IPS-18a (cell line): ENCODE measurements at regions not wholly inside any gene's neighbourhood (a gene's known extent, or its start where the extent isn't known, plus 50 kb on each side); places are given as distances from the start of the nearest gene placed in this dataset.
A peak's percentile ranks its signal among the peaks of the same experiment; 100 is the strongest.

Source experiments
- H3K27ac ChIP-seq: one replicate; pipeline ENCODE4 v1.5.1; 2013; ENCODE audit warnings: low read length
- H3K27me3 ChIP-seq: one replicate; pipeline ENCODE4 v1.6.1; 2013; ENCODE audit warnings: mild to moderate bottlenecking, low read length; ENCODE audit not compliant: control insufficient read depth, insufficient read depth
- H3K36me3 ChIP-seq: one replicate; pipeline ENCODE4 v1.6.1; 2013; ENCODE audit warnings: low read depth, low read length; ENCODE audit not compliant: control insufficient read depth
- H3K4me1 ChIP-seq: one replicate; pipeline ENCODE4 v1.6.1; 2013; ENCODE audit warnings: low read depth, low read length; ENCODE audit not compliant: control insufficient read depth
- H3K4me3 ChIP-seq: one replicate; pipeline ENCODE4 v1.5.1; 2013; ENCODE audit warnings: low read length
- H3K9ac ChIP-seq: one replicate; pipeline ENCODE4 v1.6.1; 2013; ENCODE audit warnings: mild to moderate bottlenecking, low read length, moderate library complexity
- H3K9me3 ChIP-seq: one replicate; pipeline ENCODE4 v1.6.1; 2013; ENCODE audit warnings: low read depth, low read length; ENCODE audit not compliant: control insufficient read depth

DNA sequence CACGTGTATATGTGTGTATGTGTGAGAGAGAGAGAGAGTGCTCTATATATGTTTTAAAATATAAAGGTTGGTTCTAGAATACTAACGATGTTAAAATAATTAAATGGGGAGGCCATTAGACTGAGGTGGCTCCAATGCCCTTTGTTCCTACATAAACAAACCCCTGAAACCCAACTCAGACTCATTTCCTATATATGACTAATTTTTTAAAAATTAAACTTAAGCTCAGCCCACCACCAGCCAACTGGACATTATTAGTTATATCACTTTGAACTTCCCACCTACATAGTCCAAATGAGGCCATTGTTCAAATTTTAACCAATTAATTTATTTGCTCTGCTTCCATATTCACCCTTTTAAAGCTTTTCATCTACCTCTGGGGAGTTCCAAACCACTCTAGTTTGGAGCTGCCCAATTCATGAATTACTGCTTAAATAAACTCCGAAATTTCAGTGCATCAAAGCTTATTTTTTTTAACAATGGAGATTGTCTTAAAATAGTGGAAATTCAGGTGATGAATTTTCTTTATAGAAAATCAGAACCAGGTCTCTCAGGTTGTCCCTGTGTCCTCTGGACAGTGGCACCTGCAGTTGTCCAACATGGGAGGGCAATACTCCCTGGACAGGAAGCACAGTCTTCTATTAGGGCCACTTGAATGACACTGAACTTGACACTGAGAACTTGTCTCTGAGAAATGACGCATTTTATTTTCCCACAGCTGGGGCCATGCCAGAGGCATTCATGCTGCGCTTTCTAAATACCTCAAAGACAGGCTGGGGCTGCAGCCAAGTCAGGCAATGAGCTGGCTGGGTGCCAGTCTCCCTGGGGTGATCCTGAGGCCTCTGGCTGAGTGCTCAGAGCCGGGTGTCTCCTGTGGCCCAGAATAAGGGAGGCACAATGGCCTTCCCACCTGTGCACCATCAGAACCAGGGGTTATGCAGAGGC lies 109.5 kb upstream of the TMEM72 start:
- Histone ChIP-seq H3K27me3 (no peaks in the 10 kb centered on the region), H3K9me3 (no peaks in the 10 kb centered on the region), H3K27ac (no peak overlapping the region), H3K36me3 (no peaks in the 10 kb centered on the region), H3K4me3 (no peak overlapping the region), H3K9ac (no peak overlapping the region), H3K4me1 (no peaks in the 10 kb centered on the region)

DNA sequence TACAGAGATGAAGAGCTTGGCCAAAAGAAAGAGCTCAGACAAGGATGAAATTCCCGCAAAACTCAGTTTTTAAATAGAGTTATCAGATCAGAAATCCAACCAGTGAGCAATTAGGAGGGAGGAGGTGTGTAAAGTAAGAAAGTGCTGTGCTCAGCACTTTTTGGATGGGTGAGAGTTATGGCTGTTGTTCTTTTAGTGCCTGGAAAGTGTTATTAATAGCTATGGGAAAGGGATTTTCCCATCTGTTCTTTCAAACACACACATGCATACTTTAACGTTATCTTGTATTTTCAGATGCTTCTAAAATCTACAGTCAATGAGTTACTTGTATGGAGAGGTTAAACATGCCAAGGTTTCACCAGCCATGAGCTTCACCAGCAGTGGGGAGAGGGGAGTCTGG lies 107.3 kb upstream of the TMEM72 start:
- peaks cover under 1% of the 10 kb centered on the region for H3K4me1 ChIP-seq
- no peaks in the 10 kb centered on the region for H3K36me3 ChIP-seq
- H3K4me3 ChIP-seq, result no peak overlapping the region
- H3K9me3 ChIP-seq, result no peaks in the 10 kb centered on the region
- no peak overlapping the region for H3K9ac ChIP-seq
- no peak overlapping the region for H3K27ac ChIP-seq
- no peaks in the 10 kb centered on the region for H3K27me3 ChIP-seq

DNA sequence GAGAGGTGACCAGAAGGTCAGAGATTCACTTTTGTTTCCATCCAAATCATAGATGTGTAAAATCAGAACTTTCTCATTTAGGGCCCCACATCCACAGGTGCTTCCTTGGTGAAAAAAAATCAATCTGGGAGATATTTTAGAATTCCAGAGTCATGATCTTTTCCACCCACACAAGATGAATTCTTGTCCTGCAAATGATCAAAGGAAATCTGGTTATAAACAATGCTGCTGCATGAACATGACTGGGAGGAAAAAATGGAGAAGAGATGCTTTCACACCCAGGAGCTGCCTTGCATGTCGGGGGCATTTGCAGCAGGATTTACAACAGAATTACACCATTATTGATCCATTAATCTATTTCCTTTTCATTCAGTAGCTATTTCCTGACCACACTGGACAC lies 106.5 kb upstream of the TMEM72 start:
- H3K9ac ChIP-seq, result no peak overlapping the region
- H3K27ac ChIP-seq, result no peak overlapping the region
- H3K36me3 ChIP-seq, result no peaks in the 10 kb centered on the region
- no peaks in the 10 kb centered on the region for H3K27me3 ChIP-seq
- no peak overlapping the region for H3K4me3 ChIP-seq
- H3K4me1 ChIP-seq, result peaks cover 8% of the 10 kb centered on the region
- no peaks in the 10 kb centered on the region for H3K9me3 ChIP-seq

DNA sequence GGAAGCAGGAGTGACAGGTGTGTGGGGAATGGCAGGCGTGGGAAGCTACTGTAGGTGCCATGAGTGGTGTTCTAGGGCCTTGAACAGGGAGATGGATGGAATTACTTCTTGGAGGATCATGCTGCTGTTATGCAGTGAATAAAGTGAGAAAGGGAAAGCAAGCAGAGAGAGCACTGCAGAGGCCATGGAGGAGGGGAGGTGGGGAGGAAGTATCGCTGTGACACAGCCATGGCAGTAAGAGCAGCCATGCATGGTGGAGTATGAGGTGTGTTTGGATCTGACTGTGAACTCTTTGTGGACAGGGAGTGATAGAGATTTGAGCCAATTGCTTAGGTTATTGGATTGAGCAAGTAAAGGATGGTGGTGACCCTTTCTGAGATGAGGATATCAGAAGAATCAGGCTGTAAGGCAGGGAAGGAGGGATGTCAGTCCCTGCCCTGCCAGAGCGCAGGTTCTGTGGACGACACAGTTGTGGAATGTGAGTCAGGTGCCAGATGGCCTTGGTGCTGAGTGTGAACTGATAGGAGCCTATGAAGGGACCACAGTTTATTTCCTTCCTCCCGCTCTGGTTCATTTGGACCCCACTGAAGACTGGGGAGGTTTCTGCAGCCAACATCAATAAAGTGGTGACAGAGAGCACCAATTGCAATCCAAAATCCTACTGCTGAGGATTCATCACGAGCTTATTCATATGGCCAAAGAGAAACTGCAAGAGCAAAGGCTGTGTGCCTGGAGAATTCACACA lies 105.5 kb upstream of the TMEM72 start:
- H3K27me3 ChIP-seq, result no peaks in the 10 kb centered on the region
- peaks cover 15% of the 10 kb centered on the region for H3K4me1 ChIP-seq
- no peak overlapping the region for H3K27ac ChIP-seq
- no peaks in the 10 kb centered on the region for H3K36me3 ChIP-seq
- H3K4me3 ChIP-seq, result no peak overlapping the region
- H3K9me3 ChIP-seq, result no peaks in the 10 kb centered on the region
- no peak overlapping the region for H3K9ac ChIP-seq

DNA sequence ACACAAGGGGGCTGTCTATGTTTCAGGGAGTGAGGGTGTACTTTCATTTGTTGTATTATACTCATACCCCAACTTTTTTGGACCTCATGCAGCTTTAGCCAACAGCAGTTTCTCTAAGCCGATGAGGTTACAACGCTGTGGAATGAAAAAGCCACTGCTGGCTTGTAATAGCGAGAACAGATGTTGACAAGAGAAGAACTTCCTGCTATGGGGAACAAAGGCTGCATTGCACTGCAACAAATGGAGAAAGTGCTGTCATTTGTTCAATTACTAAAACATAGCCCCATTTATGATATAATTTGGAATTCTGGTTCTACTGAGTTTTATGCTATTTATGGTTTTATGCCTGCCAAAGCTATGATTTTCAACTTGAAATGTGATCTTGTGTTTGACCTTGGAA lies 104.2 kb upstream of the TMEM72 start:
- no peak overlapping the region for H3K4me3 ChIP-seq
- H3K9me3 ChIP-seq, result no peaks in the 10 kb centered on the region

DNA sequence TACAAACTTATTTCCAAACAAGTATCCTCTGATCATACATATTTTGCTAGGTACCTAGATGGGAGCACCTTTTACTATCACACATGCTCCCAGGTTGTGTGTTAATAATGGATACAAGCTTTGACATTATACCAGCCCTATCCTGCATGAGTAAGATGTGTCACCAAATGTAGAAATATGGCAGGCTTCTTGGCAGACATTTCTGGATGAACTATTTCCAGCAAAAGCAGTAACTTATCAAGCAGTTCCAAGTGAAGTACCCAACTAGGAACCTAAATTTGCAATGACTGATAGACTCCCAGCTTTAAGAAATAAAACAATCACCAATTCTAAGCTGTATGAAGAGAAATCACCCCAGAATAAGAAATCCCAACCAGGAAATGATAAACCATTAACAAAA lies 103.7 kb upstream of the TMEM72 start:
- Histone ChIP-seq H3K27ac (no peak overlapping the region), H3K36me3 (no peaks in the 10 kb centered on the region), H3K4me1 (peaks cover 15% of the 10 kb centered on the region), H3K9me3 (no peaks in the 10 kb centered on the region), H3K4me3 (no peak overlapping the region), H3K27me3 (no peaks in the 10 kb centered on the region), H3K9ac (no peak overlapping the region)

More for the DNA sequence above, 104.2 kb upstream of the TMEM72 start:
- Histone ChIP-seq H3K4me1 (peaks cover 15% of the 10 kb centered on the region), H3K27me3 (no peaks in the 10 kb centered on the region), H3K9ac (no peak overlapping the region), H3K36me3 (no peaks in the 10 kb centered on the region), H3K27ac (no peak overlapping the region)

DNA sequence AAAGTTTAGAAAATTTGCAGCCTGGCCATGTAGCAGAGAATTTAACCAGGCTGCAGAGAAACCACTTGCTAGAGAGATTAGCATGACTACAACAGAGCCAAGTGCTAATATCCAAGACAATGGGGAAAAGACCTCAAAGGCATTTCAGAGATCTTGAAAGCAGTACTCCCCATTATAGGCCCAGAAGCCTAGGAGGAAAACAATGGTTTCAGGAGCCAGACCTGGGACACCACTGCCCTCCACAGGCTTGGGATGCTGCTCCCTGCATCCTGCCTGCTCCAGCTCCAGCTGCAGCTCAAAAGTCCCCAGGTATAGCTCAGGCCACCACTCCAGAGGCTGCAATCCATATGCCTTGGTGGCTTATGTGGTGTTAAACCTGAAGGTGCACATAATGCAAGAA lies 101.5 kb upstream of the TMEM72 start:
- Histone ChIP-seq H3K9ac (no peak overlapping the region), H3K27ac (peak overlapping the region; percentile 29), H3K27me3 (no peaks in the 10 kb centered on the region), H3K9me3 (no peaks in the 10 kb centered on the region), H3K36me3 (no peaks in the 10 kb centered on the region), H3K4me3 (peak overlapping the region; percentile 38), H3K4me1 (peaks cover 15% of the 10 kb centered on the region)

DNA sequence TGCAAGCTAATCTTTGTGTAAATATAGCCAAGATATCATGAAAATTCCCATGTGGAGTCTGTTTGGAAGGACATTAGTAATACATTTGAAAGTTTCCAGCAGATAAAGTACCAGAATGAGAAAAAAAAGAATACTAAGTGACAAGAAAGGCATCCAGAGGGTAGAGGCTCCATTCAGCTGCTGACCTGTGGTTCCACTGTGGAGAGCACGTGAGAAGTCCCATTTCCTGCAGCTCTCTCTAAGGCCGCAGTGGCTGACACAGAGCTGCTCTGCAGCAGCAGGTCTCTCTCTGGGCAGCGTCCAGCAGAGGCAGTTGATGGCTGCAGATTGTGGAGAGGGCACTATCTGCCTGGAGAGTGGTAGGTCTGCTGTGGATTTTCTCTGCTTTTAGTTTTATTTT lies 100.1 kb upstream of the TMEM72 start:
- Histone ChIP-seq H3K27me3 (no peaks in the 10 kb centered on the region), H3K4me3 (no peak overlapping the region), H3K27ac (no peak overlapping the region), H3K9me3 (no peaks in the 10 kb centered on the region), H3K9ac (no peak overlapping the region), H3K36me3 (no peaks in the 10 kb centered on the region), H3K4me1 (peaks cover 15% of the 10 kb centered on the region)

DNA sequence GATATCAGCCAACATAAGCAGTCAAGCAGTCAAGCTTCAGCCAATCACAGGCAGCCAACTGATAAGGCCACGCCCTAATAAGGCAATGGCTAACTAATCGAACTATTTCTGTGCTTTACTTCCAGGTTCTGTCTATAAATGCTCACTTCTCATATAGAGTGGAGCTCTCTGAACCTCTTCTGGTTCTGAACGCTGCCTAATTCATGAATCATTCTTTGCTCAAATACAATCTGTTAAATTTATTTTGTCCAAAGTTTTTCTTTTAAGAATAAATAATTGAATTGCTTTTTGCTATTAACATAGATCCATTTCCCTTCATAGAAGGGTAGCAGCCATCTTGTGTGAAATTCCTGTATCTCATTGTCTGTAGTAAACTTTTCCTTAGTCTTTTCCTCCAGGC lies 97.9 kb upstream of the TMEM72 start:
- no peaks in the 10 kb centered on the region for H3K27me3 ChIP-seq
- no peaks in the 10 kb centered on the region for H3K36me3 ChIP-seq
- no peak overlapping the region for H3K27ac ChIP-seq

DNA sequence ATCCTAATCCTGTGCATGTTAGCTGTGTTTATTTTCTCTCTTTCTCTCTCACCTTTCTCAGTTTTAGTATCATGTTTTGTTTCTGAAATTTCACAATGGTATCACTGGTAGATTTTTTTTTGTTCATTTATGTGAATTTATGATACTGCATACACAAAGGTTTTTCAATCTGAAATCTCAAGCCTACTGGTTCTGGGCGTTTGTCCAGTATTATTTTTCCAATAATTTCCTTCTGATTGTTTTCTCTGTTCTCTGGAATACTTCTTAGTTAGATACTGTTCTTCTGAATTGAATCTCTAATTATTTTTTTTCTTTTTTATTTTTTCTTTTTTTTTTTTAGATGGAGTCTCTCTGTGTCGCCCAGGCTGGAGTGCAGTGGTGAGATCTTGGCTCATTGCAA lies 96.2 kb upstream of the TMEM72 start:
- no peak overlapping the region for H3K27ac ChIP-seq
- H3K9ac ChIP-seq, result no peak overlapping the region
- H3K36me3 ChIP-seq, result no peaks in the 10 kb centered on the region
- peaks cover 11% of the 10 kb centered on the region for H3K4me1 ChIP-seq
- no peaks in the 10 kb centered on the region for H3K9me3 ChIP-seq
- no peak overlapping the region for H3K4me3 ChIP-seq
- H3K27me3 ChIP-seq, result no peaks in the 10 kb centered on the region

More for the DNA sequence above, 97.9 kb upstream of the TMEM72 start:
- Histone ChIP-seq H3K9me3 (no peaks in the 10 kb centered on the region), H3K4me1 (peaks cover 15% of the 10 kb centered on the region), H3K4me3 (no peak overlapping the region), H3K9ac (no peak overlapping the region)

DNA sequence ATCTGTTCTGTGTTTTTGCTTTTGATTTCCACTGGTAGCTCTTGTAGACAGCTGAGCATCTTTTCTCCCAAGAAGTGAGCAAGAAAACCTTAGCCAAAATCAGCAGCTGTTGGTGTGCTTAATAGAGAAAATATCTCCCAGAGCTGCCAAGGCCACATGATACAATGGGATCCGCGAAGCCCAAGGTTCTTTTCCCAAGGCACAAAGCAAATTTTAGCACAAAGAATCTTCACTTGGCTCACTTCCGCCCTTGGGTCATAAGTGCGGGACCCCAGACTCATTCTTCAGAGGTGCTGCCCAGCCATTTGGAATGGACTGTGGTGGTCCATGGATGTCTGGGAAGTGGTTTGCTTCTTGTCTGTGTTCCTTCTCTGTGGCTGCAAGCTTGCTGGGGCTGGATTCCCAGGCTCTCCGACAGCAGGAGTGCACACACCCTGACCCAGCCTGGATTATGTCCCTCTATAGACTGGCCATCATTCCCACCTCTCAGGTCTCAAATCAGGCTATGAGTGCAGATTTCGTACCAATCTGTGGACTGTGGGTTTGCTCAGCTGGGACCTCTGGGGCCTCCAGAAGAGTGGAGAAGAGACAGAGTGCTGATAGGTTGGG lies 93.0 kb upstream of the TMEM72 start:
- no peak overlapping the region for H3K9ac ChIP-seq
- H3K36me3 ChIP-seq, result no peaks in the 10 kb centered on the region

More for the DNA sequence above, 93.0 kb upstream of the TMEM72 start:
- Histone ChIP-seq H3K27ac (no peak overlapping the region), H3K4me3 (no peak overlapping the region), H3K9me3 (no peaks in the 10 kb centered on the region), H3K4me1 (peaks cover 7% of the 10 kb centered on the region), H3K27me3 (no peaks in the 10 kb centered on the region)
